IMR-90 (cell line): ENCODE measurements at regions not wholly inside any gene's neighbourhood (a gene's known extent, or its start where the extent isn't known, plus 50 kb on each side); places are given as distances from the start of the nearest gene placed in this dataset.

Source experiments
- ATAC-seq: fragments of 200-7000 bp; cut with Tn5 transposase; 2 replicates; pipeline ENCODE4 v1.9.1; 2020; ENCODE audit warnings: low read depth, mild to moderate bottlenecking, moderate library complexity
- BruUV-seq: library from RNA; stranded (reverse); fragments of 400-500 nt; replicated peaks from 2 replicates; lab custom pipeline; 2021; lab: Mats Ljungman, UMichigan
- CTCF ChIA-PET: fragments of 300-600 bp; formaldehyde crosslinking; extraction: SDS; loops from one replicate; lab custom pipeline; 2021; ENCODE audit warnings: antibody characterized with exemption; lab: Yijun Ruan, JAX
- POLR2A ChIA-PET: fragments of 300-600 bp; sonication (Branson Sonifier 250); formaldehyde crosslinking; loops from one replicate; lab custom pipeline; 2022; ENCODE audit warnings: antibody characterized with exemption; ENCODE audit not compliant: unreplicated experiment; lab: Charles Lee
- DNase-seq: peaks from one replicate; pipeline ENCODE4 v3.0.0; 2013
- H2AFZ ChIP-seq: replicated peaks from 2 replicates; pipeline ENCODE3; 2013; ENCODE audit warnings: low read length, mild to moderate bottlenecking; ENCODE audit not compliant: poor library complexity
- H2AK5ac ChIP-seq: 2 replicates; pipeline ENCODE4 v1.6.1; 2013; ENCODE audit warnings: low read depth, low read length, inconsistent platforms
- H2AK9ac ChIP-seq: replicated peaks from 2 replicates; pipeline ENCODE3; 2013; ENCODE audit warnings: mild to moderate bottlenecking, low read depth, low read length, moderate library complexity; ENCODE audit not compliant: poor library complexity
- H2BK120ac ChIP-seq: 2 replicates; pipeline ENCODE4 v1.6.1; 2013; ENCODE audit warnings: low read depth, low read length, inconsistent platforms
- H2BK15ac ChIP-seq: 3 replicates; pipeline ENCODE4 v1.6.1; 2013; ENCODE audit warnings: low read depth, low read length, inconsistent platforms
- H2BK20ac ChIP-seq: 2 replicates; pipeline ENCODE4 v1.6.1; 2013; ENCODE audit warnings: low read depth, mild to moderate bottlenecking, inconsistent platforms, low read length, moderate library complexity
- H2BK5ac ChIP-seq: 2 replicates; pipeline ENCODE4 v1.6.1; 2013; ENCODE audit warnings: mild to moderate bottlenecking, low read depth, low read length, inconsistent platforms; ENCODE audit not compliant: poor library complexity, severe bottlenecking
- H3K14ac ChIP-seq: replicated peaks from 2 replicates; pipeline ENCODE4 v1.6.1; 2013; ENCODE audit warnings: low read depth, low read length, inconsistent platforms
- H3K18ac ChIP-seq: 2 replicates; pipeline ENCODE4 v1.6.1; 2013; ENCODE audit warnings: low read depth, low read length, control low read depth
- H3K23ac ChIP-seq: 2 replicates; pipeline ENCODE4 v1.6.1; 2013; ENCODE audit warnings: low read depth, low read length, inconsistent platforms
- H3K27ac ChIP-seq: 2 replicates; pipeline ENCODE4 v1.5.1; 2013; ENCODE audit warnings: mild to moderate bottlenecking, control low read depth, low read length; ENCODE audit not compliant: insufficient read depth
- H3K27me3 ChIP-seq: 2 replicates; pipeline ENCODE4 v1.6.1; 2013; ENCODE audit warnings: low read length; ENCODE audit not compliant: control insufficient read depth, insufficient read depth
- H3K36me3 ChIP-seq: 2 replicates; pipeline ENCODE4 v1.6.1; 2013; ENCODE audit warnings: low read length, mixed read lengths; ENCODE audit not compliant: control insufficient read depth, insufficient read depth
- H3K4ac ChIP-seq: 2 replicates; pipeline ENCODE4 v1.6.1; 2013; ENCODE audit warnings: low read depth, low read length, inconsistent platforms
- H3K4me1 ChIP-seq: 2 replicates; pipeline ENCODE4 v1.6.1; 2013; ENCODE audit warnings: low read length, mixed read lengths; ENCODE audit not compliant: control insufficient read depth, insufficient read depth
- H3K4me2 ChIP-seq: 2 replicates; pipeline ENCODE4 v1.6.1; 2013; ENCODE audit warnings: low read depth, mild to moderate bottlenecking, control low read depth, low read length, moderate library complexity
- H3K4me3 ChIP-seq: 2 replicates; pipeline ENCODE4 v1.5.1; 2013; ENCODE audit warnings: low read depth, mild to moderate bottlenecking, control low read depth, low read length, moderate library complexity; ENCODE audit not compliant: insufficient read depth
- H3K56ac ChIP-seq: 2 replicates; pipeline ENCODE4 v1.6.1; 2013; ENCODE audit warnings: low read length, inconsistent platforms; ENCODE audit not compliant: insufficient read depth; ENCODE audit errors: extremely low read depth
- H3K79me1 ChIP-seq, 2 experiments: 2 replicates each; pipeline ENCODE4 v1.6.1; 2013; ENCODE audit warnings: low read length in 2 of 2, inconsistent platforms in 1 of 2, low read depth in 1 of 2
- H3K9ac ChIP-seq: 2 replicates; pipeline ENCODE4 v1.6.1; 2013; ENCODE audit warnings: low read depth, low read length, control low read depth
- H3K9me1 ChIP-seq: 2 replicates; pipeline ENCODE4 v1.6.1; 2013; ENCODE audit warnings: low read length, inconsistent platforms; ENCODE audit not compliant: insufficient read depth
- H3K9me3 ChIP-seq: 2 replicates; pipeline ENCODE4 v1.6.1; 2013; ENCODE audit warnings: low read length; ENCODE audit not compliant: control insufficient read depth, insufficient read depth
- H4K20me1 ChIP-seq: 2 replicates; pipeline ENCODE4 v1.6.1; 2013; ENCODE audit warnings: low read length, inconsistent platforms; ENCODE audit not compliant: insufficient read depth
- H4K5ac ChIP-seq: 2 replicates; pipeline ENCODE4 v1.6.1; 2013; ENCODE audit warnings: mild to moderate bottlenecking, low read depth, low read length, control low read depth
- H4K8ac ChIP-seq, 2 experiments: 2 replicates each; pipeline ENCODE4 v1.6.1; 2013; ENCODE audit warnings: low read depth in 2 of 2, low read length in 2 of 2, control low read depth in 1 of 2, inconsistent platforms in 1 of 2
- H4K91ac ChIP-seq: 2 replicates; pipeline ENCODE4 v1.6.1; 2013; ENCODE audit warnings: low read depth, low read length, inconsistent platforms; ENCODE audit not compliant: insufficient read depth
- BHLHE40 ChIP-seq: fragments of 150-350 bp; IDR thresholded peaks from 2 replicates; pipeline ENCODE4 v1.6.1; 2016; ENCODE audit warnings: mild to moderate bottlenecking, low read depth, low read length
- FOS ChIP-seq: fragments of 150-350 bp; IDR thresholded peaks from 2 replicates; pipeline ENCODE4 v1.6.1; 2016; ENCODE audit warnings: low read depth, low read length
- MAFK ChIP-seq: IDR thresholded peaks from 2 replicates; pipeline ENCODE4 v1.6.1; 2012; ENCODE audit warnings: low read depth, low read length, improper control_type of control experiment
- MAZ ChIP-seq: IDR thresholded peaks from 2 replicates; pipeline ENCODE4 v1.6.1; 2012; ENCODE audit warnings: low read depth, mild to moderate bottlenecking, low read length, improper control_type of control experiment, moderate library complexity, borderline replicate concordance
- POLR2A ChIP-seq: IDR thresholded peaks from 2 replicates; pipeline ENCODE4 v1.6.1; 2012; ENCODE audit warnings: mild to moderate bottlenecking, low read depth, low read length
- RFX5 ChIP-seq: IDR thresholded peaks from 2 replicates; pipeline ENCODE4 v1.8.0; 2012; ENCODE audit warnings: low read depth, mild to moderate bottlenecking, low read length, moderate library complexity
- WGBS, 2 experiments: methylation state at CpG; one replicate each; pipeline versions ENCODE4 v1.1.5 to v1.1.7; 2013; ENCODE audit warnings: missing lambda C conversion rate in 2 of 2; ENCODE audit not compliant: insufficient read length in 1 of 2; ENCODE audit errors: extremely low coverage in 2 of 2; 5-methylcytosine and 5-hydroxymethylcytosine counted together
- dilution Hi-C: fragments of 300-500 bp; cut with HindIII; formaldehyde crosslinking; loops from one replicate; pipeline ENCODE4 v1.14.3; 2018; ENCODE audit warnings: low sequenced_read_pairs; ENCODE audit not compliant: unreplicated experiment
- in situ Hi-C: fragments of 300-500 bp; cut with MboI; formaldehyde crosslinking; loops from 3 replicates; pipeline ENCODE4 v1.14.3; 2019; ENCODE audit warnings: low sequenced_read_pairs, inconsistent platforms, mixed read lengths
- intact Hi-C: fragments of 100-400 bp; cut with micrococcal nuclease; formaldehyde crosslinking; loops from 2 replicates; pipeline ENCODE4 v1.10.0; 2022
- TF ChIP-seq, protein P1 (sequence below): fragments of 150-350 bp; IDR thresholded peaks from 2 replicates; pipeline ENCODE4 v1.6.1; 2017; ENCODE audit warnings: mild to moderate bottlenecking, antibody characterized with exemption, low read length, low read depth

DNA sequence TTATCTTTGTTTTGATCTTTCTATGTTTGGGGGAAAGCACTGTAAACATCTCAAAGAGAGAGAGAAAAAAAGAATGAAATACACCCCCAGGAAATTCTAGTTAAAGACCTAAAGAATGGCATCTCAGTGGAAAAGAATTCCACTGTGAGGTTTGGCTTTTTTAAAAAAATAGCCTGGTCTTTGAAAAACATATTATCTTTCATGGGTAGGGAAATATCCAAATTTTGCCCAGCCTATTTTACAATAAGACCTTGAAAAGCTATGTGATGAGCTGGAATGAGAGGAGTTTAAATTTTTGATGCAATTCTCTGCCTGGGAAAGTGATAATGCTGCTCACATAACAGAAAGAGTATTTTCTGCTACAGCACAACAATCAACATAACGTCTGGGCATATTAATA, 348.1 kb upstream of the WWC1 start:
- Histone ChIP-seq H3K56ac (no peak overlapping the region), H4K8ac (peak overlapping the region; percentile 1 to 76; a peak in 2 of 4 replicates), H3K79me1 (no peaks in the 10 kb centered on the region), H2BK5ac (no peak overlapping the region), H3K4me3 (no peak overlapping the region), H3K27ac (no peak overlapping the region), H3K23ac (no peak overlapping the region), H2BK15ac (peak overlapping the region; percentile 42; the same call in 1 of the 3 replicates), H3K9me3 (no peaks in the 10 kb centered on the region), H4K91ac (no peak overlapping the region), H3K27me3 (no peaks in the 10 kb centered on the region), H3K9me1 (peaks cover 6% of the 10 kb centered on the region; the same call in 1 of the 2 replicates), H3K4me2 (no peak overlapping the region), H3K36me3 (no peaks in the 10 kb centered on the region), H2AFZ (no peak overlapping the region), H3K18ac (0 out of 2 replicates have a peak overlapping the region, but pooled peaks have one; percentile 21), H2BK20ac (peak overlapping the region; percentile 69; the same call in 1 of the 2 replicates), H3K4ac (no peak overlapping the region), H3K9ac (no peak overlapping the region), H2AK9ac (no peak overlapping the region), H4K5ac (no peak overlapping the region), H2BK120ac (peak overlapping the region; percentile 97), H3K4me1 (peaks cover 15% of the 10 kb centered on the region), H3K14ac (no peak overlapping the region), H2AK5ac (no peak overlapping the region), H4K20me1 (no peaks in the 10 kb centered on the region)
- dilution Hi-C loops (no loop called here), in situ Hi-C loops (loop anchor here (10.0 kb wide), 1 partner anchor 219 kb away; no protein-coding TSS in a partner anchor), intact Hi-C loops (no loop called here)
- no TSS peak for BruUV-seq
- TF ChIP-seq, protein P1, sequence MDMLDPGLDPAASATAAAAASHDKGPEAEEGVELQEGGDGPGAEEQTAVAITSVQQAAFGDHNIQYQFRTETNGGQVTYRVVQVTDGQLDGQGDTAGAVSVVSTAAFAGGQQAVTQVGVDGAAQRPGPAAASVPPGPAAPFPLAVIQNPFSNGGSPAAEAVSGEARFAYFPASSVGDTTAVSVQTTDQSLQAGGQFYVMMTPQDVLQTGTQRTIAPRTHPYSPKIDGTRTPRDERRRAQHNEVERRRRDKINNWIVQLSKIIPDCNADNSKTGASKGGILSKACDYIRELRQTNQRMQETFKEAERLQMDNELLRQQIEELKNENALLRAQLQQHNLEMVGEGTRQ: no peak
- TF ChIP-seq MAFK (no peak), FOS (no peak), POLR2A (no peak), MAZ (no peak), BHLHE40 (no peak), RFX5 (no peak)
- CTCF ChIA-PET: interaction anchor here (0.6 kb wide), 1 partner anchor 17 kb away, joined by 3 read pairs; no protein-coding TSS in a partner anchor
- DNase-seq: no peak
- no CpG with 5 or more reads among the region's 1 CpG for WGBS, 2 experiments
- POLR2A ChIA-PET: no interaction called here
- no peak for ATAC-seq
